ENCODE measurements at regions not wholly inside any gene's neighbourhood (a gene's known extent, or its start where the extent isn't known, plus 50 kb on each side); places are given as distances from the start of the nearest gene placed in this dataset.

- TF ChIP-seq RCOR1 (IDR thresholded peaks at IDR 0.05; ENCODE audit: low read length) (no peak), GATA2 (CRISPR knock-in tag; IDR thresholded peaks at IDR 0.05) (no peak), CTCF (IDR thresholded peaks at IDR 0.05) (no peak), CHD2 (IDR thresholded peaks at IDR 0.05; ENCODE audit: low read length, partially characterized antibody) (no peak), POLR2AphosphoS5 (IDR thresholded peaks at IDR 0.05; ENCODE audit: low read depth, low read length) (no peak), TAF1 (IDR thresholded peaks at IDR 0.05; ENCODE audit: borderline replicate concordance, low read depth, low read length) (no peak), TCF12 (IDR thresholded peaks at IDR 0.05) (no peak), GABPA (IDR thresholded peaks at IDR 0.05; ENCODE audit: low read depth) (no peak), NFIC (IDR thresholded peaks at IDR 0.05; ENCODE audit: borderline replicate concordance) (no peak), TEAD4 (IDR thresholded peaks at IDR 0.05; ENCODE audit: borderline replicate concordance, insufficient read depth) (no peak), FOSL2 (IDR thresholded peaks at IDR 0.05; ENCODE audit: borderline replicate concordance, low read depth) (no peak), FOXM1 (IDR thresholded peaks at IDR 0.05; ENCODE audit: low read depth) (no peak)
Measured at GRCh38 chr4:66949419-66949818, 595.9 kb downstream of the CENPC start.

Measured in SK-N-SH (cell line).